Panc1 (cell line): ENCODE measurements at regions not wholly inside any gene's neighbourhood (a gene's known extent, or its start where the extent isn't known, plus 50 kb on each side); places are given as distances from the start of the nearest gene placed in this dataset.
"Not testable (repeated sequence)": the region's sequence is repeated elsewhere in the genome, so short reads cannot be mapped to it uniquely, and the experiment has no call there.

Source experiments
- ATAC-seq: fragments of 200-7000 bp; cut with Tn5 transposase; 2 replicates; pipeline ENCODE4 v1.9.1; 2020; ENCODE audit warnings: mild to moderate bottlenecking, moderate library complexity
- BruUV-seq: library from RNA; stranded (reverse); fragments of 400-500 nt; replicated peaks from 2 replicates; lab custom pipeline; 2021; lab: Mats Ljungman, UMichigan
- CTCF ChIA-PET: fragments of 300-600 bp; sonication (Branson Sonifier 250); formaldehyde crosslinking; loops from one replicate; lab custom pipeline; 2022; ENCODE audit warnings: antibody characterized with exemption; lab: Charles Lee
- POLR2A ChIA-PET: fragments of 300-600 bp; sonication (Branson Sonifier 250); formaldehyde crosslinking; loops from one replicate; lab custom pipeline; 2022; ENCODE audit warnings: antibody characterized with exemption; lab: Charles Lee
- DNase-seq: peaks from one replicate; pipeline ENCODE4 v3.0.0-alpha.2; 2010; ENCODE audit warnings: low read depth, low spot score
- H3K27ac ChIP-seq: 2 replicates; pipeline ENCODE4 v1.5.1; 2011; ENCODE audit warnings: mild to moderate bottlenecking, low read length, inconsistent platforms
- H3K27me3 ChIP-seq: fragments of 200-500 bp; sonication (Bioruptor generic); 2 replicates; pipeline ENCODE4 v1.6.0; 2014; ENCODE audit warnings: low read length, inconsistent platforms; ENCODE audit not compliant: control insufficient read depth, insufficient read depth
- H3K36me3 ChIP-seq: fragments of 200-500 bp; sonication (Bioruptor generic); 2 replicates; pipeline ENCODE4 v1.5.1; 2014; ENCODE audit warnings: inconsistent platforms, mild to moderate bottlenecking, low read length, moderate library complexity; ENCODE audit not compliant: control insufficient read depth, insufficient read depth
- H3K4me1 ChIP-seq: 2 replicates; pipeline ENCODE4 v1.5.1; 2011; ENCODE audit warnings: inconsistent platforms, mild to moderate bottlenecking, low read length, moderate library complexity; ENCODE audit not compliant: control insufficient read depth, insufficient read depth
- H3K4me3 ChIP-seq, 2 experiments: 2 replicates each; pipeline ENCODE4 v1.5.1; 2011 to 2012; ENCODE audit warnings: low read depth in 2 of 2, low read length in 2 of 2, mild to moderate bottlenecking in 2 of 2, inconsistent platforms in 1 of 2, moderate library complexity in 1 of 2
- H3K9me3 ChIP-seq: fragments of 200-500 bp; sonication (Bioruptor generic); 2 replicates; pipeline ENCODE4 v1.5.1; 2014; ENCODE audit warnings: low read depth, mild to moderate bottlenecking, inconsistent platforms, low read length, moderate library complexity; ENCODE audit not compliant: control insufficient read depth, insufficient read depth
- CTCF ChIP-seq: fragments of 450-650 bp; IDR thresholded peaks from 2 replicates; pipeline ENCODE4 v1.5.1; 2017; ENCODE audit warnings: mild to moderate bottlenecking
- POLR2AphosphoS5 ChIP-seq: IDR thresholded peaks from 2 replicates; pipeline ENCODE4 v1.6.1; 2012; ENCODE audit warnings: mild to moderate bottlenecking, low read depth, low read length, moderate library complexity
- REST ChIP-seq, 2 experiments: IDR thresholded peaks; 2 replicates each; pipeline ENCODE4 v1.6.1; 2011 to 2012; ENCODE audit warnings: low read depth in 2 of 2, control low read depth in 1 of 2, low read length in 1 of 2, mild to moderate bottlenecking in 1 of 2, moderate library complexity in 1 of 2; ENCODE audit not compliant: insufficient read depth in 1 of 2
- SIN3A ChIP-seq: IDR thresholded peaks from 2 replicates; pipeline ENCODE4 v1.6.1; 2012; ENCODE audit warnings: low read depth, mild to moderate bottlenecking, low read length, moderate library complexity, borderline replicate concordance; ENCODE audit not compliant: insufficient read depth
- TCF7L2 ChIP-seq: IDR thresholded peaks from 2 replicates; pipeline ENCODE4 v1.6.1; 2011; ENCODE audit warnings: mild to moderate bottlenecking, low read depth, low read length, inconsistent platforms
- in situ Hi-C: cut with HindIII; loops from 2 replicates; pipeline ENCODE4 v1.10.0; 2016; ENCODE audit warnings: low sequenced_read_pairs, low pct_unique_long_range_greater_than_20kb
- intact Hi-C: fragments of 100-400 bp; cut with micrococcal nuclease; formaldehyde crosslinking; loops from one replicate; pipeline ENCODE4 v1.10.0; 2022; ENCODE audit not compliant: unreplicated experiment

GRCh38 chr1:117760485-117760884 lies 154.6 kb downstream of the TENT5C start:
- ChIA-PET POLR2A (no interaction called here), CTCF (interaction anchor here (0.7 kb wide), 1 partner anchor 283 kb away, joined by 4 read pairs; no protein-coding TSS in a partner anchor)
- no peak for DNase-seq
- H3K27ac ChIP-seq = no peak overlapping the region
- H3K9me3 ChIP-seq = no peaks in the 10 kb centered on the region
- no peak for TF ChIP-seq POLR2AphosphoS5
- TF ChIP-seq CTCF = no peak
- TF ChIP-seq TCF7L2 = no peak
- no peak for TF ChIP-seq REST (IDR thresholded peaks at IDR 0.05; ENCODE audit: insufficient read depth in 1 of 2, low read depth in 2 of 2, low read length in 1 of 2)
- TF ChIP-seq SIN3A = no peak
- intact Hi-C loops = no loop called here
- H3K4me3 ChIP-seq = no peak overlapping the region
- no peak for ATAC-seq
- no TSS peak for BruUV-seq
- in situ Hi-C loops = no loop called here
- H3K36me3 ChIP-seq = no peaks in the 10 kb centered on the region
- H3K27me3 ChIP-seq = no peaks in the 10 kb centered on the region
- H3K4me1 ChIP-seq = no peaks in the 10 kb centered on the region

- DNase-seq, H3K4me1 ChIP-seq, in situ Hi-C loops, H3K4me3 ChIP-seq, H3K27me3 ChIP-seq, H3K27ac ChIP-seq, CTCF ChIA-PET, intact Hi-C loops, POLR2A ChIA-PET, H3K36me3 ChIP-seq, BruUV-seq, ATAC-seq: not testable (repeated sequence)
- H3K9me3 ChIP-seq = peaks cover 10% of the 10 kb centered on the region
Measured at GRCh38 chr1:117767756-117768155, 161.7 kb downstream of the GDAP2 start.

- Histone ChIP-seq H3K36me3 (no peaks in the 10 kb centered on the region), H3K4me1 (no peaks in the 10 kb centered on the region), H3K9me3 (peaks cover 10% of the 10 kb centered on the region), H3K27ac (no peak overlapping the region), H3K4me3 (no peak overlapping the region), H3K27me3 (no peaks in the 10 kb centered on the region)
- intact Hi-C loops = no loop called here
- ChIA-PET POLR2A (no interaction called here), CTCF (no interaction called here)
- no peak for TF ChIP-seq POLR2AphosphoS5
- TF ChIP-seq CTCF = no peak
- no peak for TF ChIP-seq TCF7L2
- TF ChIP-seq SIN3A = no peak
- TF ChIP-seq REST (IDR thresholded peaks at IDR 0.05; ENCODE audit: insufficient read depth in 1 of 2, low read depth in 2 of 2, low read length in 1 of 2) = no peak
- no peak for ATAC-seq
- in situ Hi-C loops = no loop called here
- no TSS peak for BruUV-seq
- no peak for DNase-seq
Measured at GRCh38 chr1:117770981-117771531, 158.4 kb downstream of the GDAP2 start.
